Astrocyte of the spinal cord (primary cell): ENCODE measurements at regions not wholly inside any gene's neighbourhood (a gene's known extent, or its start where the extent isn't known, plus 50 kb on each side); places are given as distances from the start of the nearest gene placed in this dataset.

Experiments
- DNase-seq: peaks from one replicate; pipeline ENCODE4 v3.0.0; 2011; ENCODE audit warnings: low read depth, low spot score
- H3K4me3 ChIP-seq: 2 replicates; pipeline ENCODE4 v1.5.1; 2011; ENCODE audit warnings: low read depth, mild to moderate bottlenecking, low read length, moderate library complexity
- CTCF ChIP-seq: IDR thresholded peaks from 2 replicates; pipeline ENCODE4 v1.5.1; 2012; ENCODE audit warnings: low read depth, mild to moderate bottlenecking, low read length, inconsistent platforms
- in situ Hi-C: cut with HindIII; loops from 2 replicates; pipeline ENCODE4 v1.10.0; 2017; ENCODE audit warnings: low sequenced_read_pairs

- no peak for DNase-seq
- no peak for TF ChIP-seq CTCF
- H3K4me3 ChIP-seq, result no peak overlapping the region
- in situ Hi-C loops, result no loop called here
Observed at GRCh38 chr3:31370681-31371080, 162.0 kb upstream of the STT3B start.

- no peak for TF ChIP-seq CTCF
- in situ Hi-C loops, result no loop called here
- DNase-seq, result no peak
- no peak overlapping the region for H3K4me3 ChIP-seq
Observed at GRCh38 chr3:31371484-31372177, 161.1 kb upstream of the STT3B start.

- H3K4me3 ChIP-seq, result no peak overlapping the region
- in situ Hi-C loops, result no loop called here
- TF ChIP-seq CTCF, result no peak
- DNase-seq, result no peak
Observed at GRCh38 chr3:31373681-31374080, 159.0 kb upstream of the STT3B start.

- no peak for TF ChIP-seq CTCF
- no peak overlapping the region for H3K4me3 ChIP-seq
- DNase-seq, result peak; percentile 88
- in situ Hi-C loops, result no loop called here
Observed at GRCh38 chr3:31377045-31377642, 155.6 kb upstream of the STT3B start.

GRCh38 chr3:31378231-31378630, 154.5 kb upstream of the STT3B start:
- no peak for TF ChIP-seq CTCF
- no peak for DNase-seq
- in situ Hi-C loops, result no loop called here
- no peak overlapping the region for H3K4me3 ChIP-seq

- DNase-seq, result no peak
- H3K4me3 ChIP-seq, result no peak overlapping the region
- in situ Hi-C loops, result no loop called here
- no peak for TF ChIP-seq CTCF
Observed at GRCh38 chr3:31379598-31379997, 153.1 kb upstream of the STT3B start.

- in situ Hi-C loops, result no loop called here
Observed at GRCh38 chr3:31382856-31383255, 149.9 kb upstream of the STT3B start.

More at GRCh38 chr3:31382856-31383255, 149.9 kb upstream of the STT3B start:
- no peak overlapping the region for H3K4me3 ChIP-seq
- no peak for DNase-seq
- no peak for TF ChIP-seq CTCF
